GM23248 (cell line): ENCODE measurements at regions not wholly inside any gene's neighbourhood (a gene's known extent, or its start where the extent isn't known, plus 50 kb on each side); places are given as distances from the start of the nearest gene placed in this dataset.

Experiments used
- DNase-seq: peaks from one replicate; pipeline ENCODE4 v3.0.0-alpha.2; 2015
- H2AFZ ChIP-seq: fragments of 200-600 bp; sonication (generic); 2 replicates; pipeline ENCODE4 v1.6.1; 2016; ENCODE audit warnings: antibody characterized with exemption
- H3F3A ChIP-seq: fragments of 200-600 bp; sonication (generic); 2 replicates; pipeline ENCODE4 v1.6.1; 2016; ENCODE audit warnings: mild to moderate bottlenecking, antibody characterized with exemption, mixed run types; ENCODE audit not compliant: insufficient read depth
- H3K27ac ChIP-seq: fragments of 200-600 bp; sonication (generic); 2 replicates; pipeline ENCODE4 v1.5.1; 2016; ENCODE audit warnings: mild to moderate bottlenecking
- H3K27me3 ChIP-seq: fragments of 200-600 bp; sonication (generic); replicated peaks from 2 replicates; pipeline ENCODE4 v1.6.1; 2016; ENCODE audit warnings: mild to moderate bottlenecking; ENCODE audit not compliant: insufficient read depth
- H3K36me3 ChIP-seq: fragments of 200-600 bp; sonication (generic); 2 replicates; pipeline ENCODE4 v1.6.1; 2016; ENCODE audit warnings: low read depth, mild to moderate bottlenecking
- H3K4me1 ChIP-seq: fragments of 200-600 bp; sonication (generic); 2 replicates; pipeline ENCODE4 v1.6.1; 2016; ENCODE audit warnings: mild to moderate bottlenecking; ENCODE audit not compliant: insufficient read depth
- H3K4me2 ChIP-seq: fragments of 200-600 bp; sonication (generic); one replicate; pipeline ENCODE4 v1.6.1; 2016; ENCODE audit warnings: mild to moderate bottlenecking; ENCODE audit not compliant: unreplicated experiment
- H3K4me3 ChIP-seq: fragments of 200-600 bp; sonication (generic); 2 replicates; pipeline ENCODE4 v1.5.1; 2016; ENCODE audit warnings: mild to moderate bottlenecking
- H3K79me2 ChIP-seq: fragments of 200-600 bp; sonication (generic); 2 replicates; pipeline ENCODE4 v1.6.1; 2016; ENCODE audit warnings: mild to moderate bottlenecking; ENCODE audit not compliant: insufficient read depth
- H3K9ac ChIP-seq: fragments of 200-600 bp; sonication (generic); 2 replicates; pipeline ENCODE4 v1.6.1; 2016; ENCODE audit warnings: mild to moderate bottlenecking
- H3K9me2 ChIP-seq: fragments of 200-600 bp; sonication (generic); 2 replicates; pipeline ENCODE4 v1.6.1; 2016; ENCODE audit warnings: mixed run types, mild to moderate bottlenecking, moderate library complexity; ENCODE audit not compliant: insufficient read depth
- H3K9me3 ChIP-seq: fragments of 200-600 bp; sonication (generic); one replicate; pipeline ENCODE4 v1.6.1; 2017; ENCODE audit warnings: low read depth
- H4K20me1 ChIP-seq: fragments of 200-600 bp; sonication (generic); 2 replicates; pipeline ENCODE4 v1.6.0; 2016; ENCODE audit not compliant: insufficient read depth
- EZH2 ChIP-seq: fragments of 200-600 bp; sonication (generic); IDR thresholded peaks from 2 replicates; pipeline ENCODE4 v1.6.1; 2018; ENCODE audit warnings: antibody characterized with exemption, mild to moderate bottlenecking; ENCODE audit not compliant: insufficient read depth, poor library complexity, severe bottlenecking
- EZH2phosphoT487 ChIP-seq: fragments of 200-600 bp; sonication (generic); IDR thresholded peaks from 2 replicates; pipeline ENCODE4 v1.6.1; 2018; ENCODE audit warnings: antibody characterized with exemption, moderate library complexity, mild to moderate bottlenecking, low read depth; ENCODE audit not compliant: insufficient read depth
- WGBS, 2 experiments: methylation state at CpG; one replicate each; pipeline ENCODE4 v1.1.6; 2015 to 2017; ENCODE audit warnings: low lambda C conversion rate in 2 of 2, low coverage in 1 of 2; ENCODE audit errors: missing lambda C conversion rate in 2 of 2; 5-methylcytosine and 5-hydroxymethylcytosine counted together
- in situ Hi-C: fragments of 300-500 bp; cut with MboI; formaldehyde crosslinking; loops from 2 replicates; pipeline ENCODE4 v1.15.0; 2020

DNA sequence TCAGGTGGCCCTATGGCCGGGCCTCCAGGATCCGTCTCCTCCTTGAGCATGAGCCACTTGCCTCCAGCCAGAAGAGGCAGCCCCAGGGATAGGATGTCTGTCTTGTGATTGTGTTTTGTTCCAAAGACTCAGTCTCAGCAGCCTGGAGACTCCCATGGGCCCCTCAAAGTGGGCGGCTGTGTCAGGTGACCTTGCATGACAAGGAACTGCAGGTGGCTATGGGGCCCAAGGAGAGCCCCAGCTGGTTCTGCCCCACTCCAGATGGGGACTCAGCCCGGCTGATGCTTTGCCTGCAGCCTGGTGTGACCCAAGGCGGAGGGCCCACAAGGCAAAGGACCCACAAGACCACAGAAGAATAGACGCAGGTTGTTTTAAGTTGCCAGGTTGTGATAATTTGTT, 284.3 kb upstream of the IRX4 start:
- Histone ChIP-seq H4K20me1 (no peaks in the 10 kb centered on the region), H3K79me2 (no peaks in the 10 kb centered on the region), H3K9me2 (no peaks in the 10 kb centered on the region), H3K36me3 (no peaks in the 10 kb centered on the region), H3F3A (no peaks in the 10 kb centered on the region), H2AFZ (no peak overlapping the region), H3K4me1 (no peaks in the 10 kb centered on the region), H3K4me3 (no peak overlapping the region), H3K27me3 (no peaks in the 10 kb centered on the region), H3K27ac (no peak overlapping the region), H3K4me2 (no peak overlapping the region), H3K9ac (no peak overlapping the region), H3K9me3 (no peaks in the 10 kb centered on the region)
- no peak for DNase-seq
- TF ChIP-seq EZH2phosphoT487, result no peak
- no peak for TF ChIP-seq EZH2
- 48 to 57% methylated on average over 6 of the region's 6 CpGs for WGBS, 2 experiments
- in situ Hi-C loops, result no loop called here

DNA sequence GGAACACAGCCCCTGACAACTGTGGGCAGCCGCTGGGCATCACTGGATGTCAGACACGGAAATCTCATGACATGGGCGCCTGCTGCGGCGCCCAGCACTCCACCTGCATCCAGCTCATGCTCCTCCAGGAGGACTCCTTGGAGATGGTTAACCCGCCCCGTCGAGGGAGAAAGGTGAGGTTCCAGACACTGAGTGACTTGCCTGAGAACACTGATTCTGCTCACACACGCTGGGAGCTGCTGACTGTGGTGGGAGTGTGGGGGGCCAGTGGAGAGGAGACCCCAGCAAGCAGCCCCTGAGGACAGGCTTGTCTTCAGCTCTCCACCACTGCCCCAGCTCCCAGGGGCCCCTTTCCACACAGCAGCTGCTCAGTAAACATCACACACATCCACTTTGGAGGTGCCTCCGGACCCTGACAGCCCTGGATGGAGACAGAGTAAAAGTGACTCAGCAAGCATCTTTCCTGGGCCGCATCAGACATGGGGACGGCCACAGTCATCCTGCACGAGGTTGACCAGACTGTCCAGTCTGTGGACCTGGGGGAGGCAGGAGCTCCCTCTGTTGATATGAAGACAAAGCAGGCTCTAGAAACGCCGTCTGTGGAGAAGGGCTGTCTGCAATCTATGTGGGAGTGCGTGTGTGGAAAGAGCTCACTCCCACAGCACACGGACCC, 283.7 kb upstream of the IRX4 start:
- no peaks in the 10 kb centered on the region for H3K27me3 ChIP-seq
- no peaks in the 10 kb centered on the region for H3K9me3 ChIP-seq
- H3K36me3 ChIP-seq, result no peaks in the 10 kb centered on the region
- H3K4me1 ChIP-seq, result no peaks in the 10 kb centered on the region
- no peak overlapping the region for H3K4me3 ChIP-seq
- no peaks in the 10 kb centered on the region for H3F3A ChIP-seq
- WGBS, 2 experiments, result 69 to 72% methylated on average over 17 of the region's 17 CpGs
- no peak overlapping the region for H2AFZ ChIP-seq
- no peak overlapping the region for H3K9ac ChIP-seq
- no peak for DNase-seq
- no peak for TF ChIP-seq EZH2phosphoT487
- no peak for TF ChIP-seq EZH2
- H3K79me2 ChIP-seq, result no peaks in the 10 kb centered on the region
- in situ Hi-C loops, result no loop called here
- H4K20me1 ChIP-seq, result no peaks in the 10 kb centered on the region
- H3K9me2 ChIP-seq, result no peaks in the 10 kb centered on the region
- H3K27ac ChIP-seq, result no peak overlapping the region
- H3K4me2 ChIP-seq, result no peak overlapping the region

DNA sequence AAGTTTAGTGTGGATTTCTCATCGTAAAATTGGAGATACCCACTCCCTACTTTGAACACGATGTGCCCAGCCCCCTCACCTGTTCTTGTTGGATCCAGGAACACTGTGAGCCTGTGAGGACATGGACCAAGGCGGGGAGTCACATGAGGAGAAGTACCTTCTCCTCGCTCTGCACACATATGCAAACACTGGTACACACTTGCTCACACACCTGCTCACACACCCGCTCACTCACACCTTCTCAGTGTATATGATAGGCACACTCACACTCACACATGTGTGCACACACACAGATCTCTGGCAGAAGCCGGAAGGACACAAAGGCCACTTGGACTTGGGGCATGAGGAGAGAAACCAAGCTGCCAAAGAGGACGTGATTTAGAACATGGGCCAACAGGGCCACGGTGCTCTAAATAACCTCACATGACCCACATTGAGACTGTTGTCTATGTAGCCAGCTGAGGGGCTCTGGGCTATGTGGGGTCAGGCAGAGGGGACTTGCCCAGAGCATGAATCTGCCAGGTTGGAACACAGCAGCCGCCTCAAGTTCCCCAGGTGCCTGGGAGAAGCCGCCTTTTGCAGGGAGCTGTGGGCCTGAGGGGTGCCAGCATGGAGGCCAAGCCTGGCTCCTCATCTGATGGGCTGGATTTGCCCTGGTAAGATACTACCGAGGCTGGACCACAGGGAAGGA, 283.0 kb upstream of the IRX4 start:
- in situ Hi-C loops, result no loop called here
- 44 to 48% methylated on average over 11 of the region's 11 CpGs for WGBS, 2 experiments
- H3F3A ChIP-seq, result no peaks in the 10 kb centered on the region
- H3K9ac ChIP-seq, result no peak overlapping the region
- no peak overlapping the region for H3K4me3 ChIP-seq
- no peak for TF ChIP-seq EZH2phosphoT487
- TF ChIP-seq EZH2, result no peak
- H3K9me2 ChIP-seq, result no peaks in the 10 kb centered on the region
- no peak overlapping the region for H3K4me2 ChIP-seq
- no peaks in the 10 kb centered on the region for H4K20me1 ChIP-seq
- H3K36me3 ChIP-seq, result no peaks in the 10 kb centered on the region
- H3K4me1 ChIP-seq, result no peaks in the 10 kb centered on the region
- H3K27ac ChIP-seq, result no peak overlapping the region
- H3K27me3 ChIP-seq, result no peaks in the 10 kb centered on the region
- no peak overlapping the region for H2AFZ ChIP-seq
- DNase-seq, result no peak
- no peaks in the 10 kb centered on the region for H3K9me3 ChIP-seq
- H3K79me2 ChIP-seq, result no peaks in the 10 kb centered on the region

DNA sequence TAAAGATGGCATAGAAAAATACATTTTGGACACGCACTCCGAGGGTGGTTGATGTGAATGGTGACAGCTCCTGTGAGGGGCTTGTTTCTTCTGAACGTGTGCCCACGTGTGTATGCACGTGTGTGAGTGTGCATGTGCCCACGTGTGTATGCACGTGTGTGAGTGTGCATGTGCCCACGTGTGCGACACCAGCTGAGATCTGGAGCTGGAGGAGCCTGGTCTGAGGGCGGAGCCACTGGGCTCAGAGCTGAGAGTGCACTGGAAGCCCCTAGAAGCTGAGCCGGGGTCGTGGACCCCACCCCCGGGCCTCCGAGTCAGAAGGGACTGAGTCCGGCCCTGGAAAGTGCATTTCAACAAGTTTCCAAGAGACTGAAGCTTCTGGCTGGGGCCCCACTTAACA, 282.5 kb upstream of the IRX4 start:
- Histone ChIP-seq H3K27me3 (no peaks in the 10 kb centered on the region), H3K4me2 (no peak overlapping the region), H3K36me3 (no peaks in the 10 kb centered on the region), H3K9me3 (no peaks in the 10 kb centered on the region), H3K9me2 (no peaks in the 10 kb centered on the region), H4K20me1 (no peaks in the 10 kb centered on the region), H3K4me1 (no peaks in the 10 kb centered on the region), H3K79me2 (no peaks in the 10 kb centered on the region), H3K9ac (no peak overlapping the region), H2AFZ (no peak overlapping the region), H3K4me3 (no peak overlapping the region), H3K27ac (no peak overlapping the region), H3F3A (no peaks in the 10 kb centered on the region)
- 33 to 46% methylated on average over 15 of the region's 15 CpGs for WGBS, 2 experiments
- DNase-seq, result no peak
- in situ Hi-C loops, result no loop called here
- TF ChIP-seq EZH2phosphoT487, result no peak
- TF ChIP-seq EZH2, result no peak
